OCI-LY7 (cell line): ENCODE measurements at regions not wholly inside any gene's neighbourhood (a gene's known extent, or its start where the extent isn't known, plus 50 kb on each side); places are given as distances from the start of the nearest gene placed in this dataset.

Source experiments
- BruUV-seq: library from RNA; stranded (reverse); fragments of 400-500 nt; replicated peaks from 2 replicates; lab custom pipeline; 2021; lab: Mats Ljungman, UMichigan
- CTCF ChIA-PET: fragments of 300-600 bp; sonication (Branson Sonifier 250); formaldehyde crosslinking; loops from one replicate; lab custom pipeline; 2022; ENCODE audit warnings: antibody characterized with exemption; ENCODE audit not compliant: unreplicated experiment; lab: Charles Lee
- POLR2A ChIA-PET: fragments of 300-600 bp; sonication (Branson Sonifier 250); formaldehyde crosslinking; loops from one replicate; lab custom pipeline; 2022; ENCODE audit warnings: antibody characterized with exemption; lab: Charles Lee
- DNase-seq: peaks from one replicate; pipeline ENCODE4 v3.0.0-alpha.2; 2015; ENCODE audit warnings: low spot score
- H2AFZ ChIP-seq: fragments of 200-600 bp; sonication (generic), shearing (Covaris generic); 2 replicates; pipeline ENCODE4 v1.6.1; 2014; ENCODE audit warnings: mild to moderate bottlenecking, antibody characterized with exemption, low read length, moderate library complexity
- H3K27ac ChIP-seq: fragments of 200-600 bp; sonication (generic); 2 replicates; pipeline ENCODE4 v1.5.1; 2014; ENCODE audit warnings: mixed run types, low read depth, mild to moderate bottlenecking, moderate library complexity, low read length, inconsistent platforms; ENCODE audit not compliant: poor library complexity, severe bottlenecking
- H3K36me3 ChIP-seq: fragments of 200-600 bp; sonication (generic); 2 replicates; pipeline ENCODE4 v1.6.1; 2014; ENCODE audit warnings: mild to moderate bottlenecking, antibody characterized with exemption, low read length, moderate library complexity, mixed read lengths; ENCODE audit not compliant: insufficient read depth
- H3K4me1 ChIP-seq: fragments of 200-600 bp; sonication (generic); 2 replicates; pipeline ENCODE4 v1.5.1; 2014; ENCODE audit warnings: mild to moderate bottlenecking, low read length; ENCODE audit not compliant: insufficient read depth, poor library complexity, severe bottlenecking
- H3K4me2 ChIP-seq: fragments of 200-600 bp; sonication (generic); 2 replicates; pipeline ENCODE4 v1.6.1; 2014; ENCODE audit warnings: mild to moderate bottlenecking, low read length
- H3K4me3 ChIP-seq: fragments of 200-600 bp; sonication (generic); 2 replicates; pipeline ENCODE4 v1.5.1; 2014; ENCODE audit warnings: mild to moderate bottlenecking, low read depth, low read length; ENCODE audit not compliant: poor library complexity, severe bottlenecking
- H3K79me2 ChIP-seq: fragments of 200-600 bp; sonication (generic); 2 replicates; pipeline ENCODE4 v1.6.1; 2016; ENCODE audit warnings: low read depth, mild to moderate bottlenecking, low read length, moderate library complexity, mixed read lengths; ENCODE audit not compliant: insufficient read depth
- H3K9me2 ChIP-seq: fragments of 200-600 bp; sonication (generic); 2 replicates; pipeline ENCODE4 v1.6.1; 2016; ENCODE audit warnings: mild to moderate bottlenecking, low read length, mixed read lengths; ENCODE audit not compliant: insufficient read depth
- H3K9me3 ChIP-seq: fragments of 200-600 bp; sonication (generic); 2 replicates; pipeline ENCODE4 v1.6.1; 2014; ENCODE audit warnings: mild to moderate bottlenecking, mixed run types, low read length, mixed read lengths
- H4K20me1 ChIP-seq: fragments of 200-600 bp; sonication (generic); 2 replicates; pipeline ENCODE4 v1.6.1; 2014; ENCODE audit warnings: mild to moderate bottlenecking, antibody characterized with exemption, low read length, moderate library complexity, mixed read lengths; ENCODE audit not compliant: insufficient read depth
- CTCF ChIP-seq: fragments of 200-600 bp; sonication (generic); conservative IDR thresholded peaks from 2 replicates; pipeline ENCODE4 v1.5.1; 2014; ENCODE audit warnings: mild to moderate bottlenecking, antibody characterized with exemption, low read length, moderate library complexity, mixed read lengths
- EZH2phosphoT487 ChIP-seq: fragments of 200-600 bp; sonication (generic); IDR thresholded peaks from 2 replicates; pipeline ENCODE4 v1.6.1; 2018; ENCODE audit warnings: low read depth, borderline replicate concordance, mild to moderate bottlenecking, mixed run types, antibody characterized with exemption, low read length, moderate library complexity, mixed read lengths
- intact Hi-C: fragments of 100-400 bp; cut with micrococcal nuclease; formaldehyde crosslinking; loops from one replicate; pipeline ENCODE4 v1.10.0; 2022; ENCODE audit not compliant: unreplicated experiment

- POLR2A ChIA-PET: interaction anchor here (0.6 kb wide), 1 partner anchor 603 kb away, joined by 9 read pairs; no protein-coding TSS in a partner anchor
- no peaks in the 10 kb centered on the region for H3K36me3 ChIP-seq
- H3K9me3 ChIP-seq: no peaks in the 10 kb centered on the region
- no peak overlapping the region for H3K4me3 ChIP-seq
- no peaks in the 10 kb centered on the region for H3K79me2 ChIP-seq
- DNase-seq: no peak
- intact Hi-C loops: no loop called here
- H3K4me1 ChIP-seq: no peaks in the 10 kb centered on the region
- CTCF ChIA-PET: no interaction called here
- no peak for TF ChIP-seq EZH2phosphoT487
- TF ChIP-seq CTCF: no peak
- H3K27ac ChIP-seq: no peak overlapping the region
- H4K20me1 ChIP-seq: no peaks in the 10 kb centered on the region
- H3K9me2 ChIP-seq: no peaks in the 10 kb centered on the region
- no peak overlapping the region for H3K4me2 ChIP-seq
- H2AFZ ChIP-seq: no peak overlapping the region
- BruUV-seq: no TSS peak
These were observed 70.4 kb upstream of the GPR158 start for GRCh38 chr10:25104441-25104840.

DNA sequence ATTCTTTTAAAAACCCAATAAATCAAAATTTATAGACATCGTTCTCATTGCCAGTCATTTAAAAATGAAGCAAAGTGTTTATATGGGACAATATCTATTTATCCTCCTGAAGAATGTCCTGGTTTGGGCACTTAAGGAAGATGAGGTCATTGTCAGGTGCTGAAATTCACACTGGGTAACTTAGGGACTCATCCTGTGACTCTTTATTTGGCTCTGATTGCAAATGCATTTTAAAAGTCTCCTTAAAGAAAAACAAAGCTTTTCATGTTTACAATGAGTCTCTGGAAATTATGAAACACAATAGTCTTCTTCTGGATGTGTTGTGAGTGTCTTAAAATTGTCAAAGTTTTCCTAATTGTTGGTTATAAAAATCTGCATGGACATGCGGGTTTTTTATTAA is 69.5 kb upstream of the GPR158 start:
- Histone ChIP-seq H4K20me1 (no peaks in the 10 kb centered on the region), H3K4me2 (no peak overlapping the region), H3K9me3 (no peaks in the 10 kb centered on the region), H2AFZ (no peak overlapping the region), H3K9me2 (no peaks in the 10 kb centered on the region), H3K27ac (no peak overlapping the region), H3K4me1 (no peaks in the 10 kb centered on the region), H3K4me3 (no peak overlapping the region), H3K79me2 (no peaks in the 10 kb centered on the region), H3K36me3 (no peaks in the 10 kb centered on the region)
- DNase-seq: no peak
- TF ChIP-seq EZH2phosphoT487: no peak
- no peak for TF ChIP-seq CTCF
- ChIA-PET POLR2A (interaction anchor here (0.6 kb wide), 1 partner anchor 494 kb away, joined by 3 read pairs; no protein-coding TSS in a partner anchor), CTCF (no interaction called here)
- BruUV-seq: no TSS peak
- intact Hi-C loops: no loop called here

DNA sequence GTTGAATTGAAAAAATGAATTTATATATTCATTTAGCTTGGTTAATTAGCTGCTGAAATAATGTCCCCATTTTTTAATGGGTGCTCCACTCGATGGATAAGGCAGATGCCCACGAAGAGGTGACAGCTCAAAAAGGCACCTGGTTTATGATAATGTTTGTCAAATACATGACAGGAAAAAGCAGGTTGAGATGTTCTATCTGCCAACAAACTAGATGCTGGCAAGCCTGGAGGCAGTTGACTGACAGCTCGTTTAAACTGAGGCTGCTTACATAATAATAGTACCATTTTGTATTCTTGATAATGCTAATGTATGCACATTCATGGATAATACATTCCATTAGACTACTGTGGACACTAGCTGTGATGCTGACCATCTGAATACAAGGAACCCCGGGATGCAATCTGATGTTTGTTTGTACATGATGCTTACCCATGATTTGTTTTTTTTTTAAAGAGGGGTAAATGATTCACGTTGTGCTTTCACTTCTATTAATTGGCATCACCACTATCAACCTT is 69.0 kb upstream of the GPR158 start:
- Histone ChIP-seq H3K4me3 (no peak overlapping the region), H4K20me1 (no peaks in the 10 kb centered on the region), H3K4me1 (no peaks in the 10 kb centered on the region), H3K79me2 (no peaks in the 10 kb centered on the region), H3K36me3 (no peaks in the 10 kb centered on the region), H3K9me2 (no peaks in the 10 kb centered on the region), H3K4me2 (no peak overlapping the region), H2AFZ (no peak overlapping the region), H3K27ac (no peak overlapping the region), H3K9me3 (no peaks in the 10 kb centered on the region)
- CTCF ChIA-PET: no interaction called here
- no peak for DNase-seq
- BruUV-seq: no TSS peak
- intact Hi-C loops: no loop called here
- no peak for TF ChIP-seq CTCF
- no peak for TF ChIP-seq EZH2phosphoT487
- POLR2A ChIA-PET: no interaction called here
